Gastroesophageal sphincter (tissue), 3 donors: ENCODE measurements at regions not wholly inside any gene's neighbourhood (a gene's known extent, or its start where the extent isn't known, plus 50 kb on each side); places are given as distances from the start of the nearest gene placed in this dataset.

Experiments
- EP300 ChIP-seq: sonication (generic); formaldehyde crosslinking; IDR thresholded peaks from one replicate; pipeline ENCODE4 v1.6.1; 2017; ENCODE audit warnings: antibody characterized with exemption, mild to moderate bottlenecking
- POLR2A ChIP-seq, 2 donors: fragments of 450-650 bp; IDR thresholded peaks; one replicate each; pipeline ENCODE4 v1.6.1; 2017; ENCODE audit warnings: antibody characterized with exemption in 2 of 2, mild to moderate bottlenecking in 2 of 2, moderate library complexity in 1 of 2
- POLR2AphosphoS5 ChIP-seq: sonication (generic); formaldehyde crosslinking; IDR thresholded peaks from one replicate; pipeline ENCODE4 v1.6.1; 2017; ENCODE audit warnings: antibody characterized with exemption
- TF ChIP-seq, protein P1 (sequence below), 4 experiments: fragments of 200-600 bp in 2 of 4; fragments of 450-650 bp in 2 of 4; sonication (generic) in 1 of 4; IDR thresholded peaks; one replicate each; pipeline ENCODE4 v1.5.1; 2017 to 2019; ENCODE audit warnings: antibody characterized with exemption in 4 of 4, mild to moderate bottlenecking in 2 of 4, moderate library complexity in 2 of 4

DNA sequence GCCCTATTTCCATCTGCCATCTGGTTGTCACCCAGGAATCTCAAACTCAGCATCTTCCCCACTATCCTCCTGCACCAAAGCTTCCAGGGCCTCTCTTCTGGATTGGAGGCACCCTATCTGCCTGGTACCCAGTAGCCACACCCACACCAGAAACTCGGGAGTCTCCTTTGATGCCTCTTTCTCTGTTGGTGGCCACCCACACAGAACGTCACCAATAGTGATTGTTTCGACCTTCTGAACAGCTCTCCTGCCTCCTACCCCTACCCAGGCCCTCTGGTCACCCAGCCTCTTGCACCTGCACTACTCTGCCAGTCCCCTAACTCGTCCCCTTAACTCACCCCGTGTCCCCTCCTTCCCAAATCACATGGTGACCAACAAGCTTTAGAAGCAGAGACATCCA, 95.0 kb downstream of the IRF2BPL start:
- TF ChIP-seq POLR2AphosphoS5 = no peak
- TF ChIP-seq POLR2A (IDR thresholded peaks at IDR 0.05) = no peak
- TF ChIP-seq, protein P1, sequence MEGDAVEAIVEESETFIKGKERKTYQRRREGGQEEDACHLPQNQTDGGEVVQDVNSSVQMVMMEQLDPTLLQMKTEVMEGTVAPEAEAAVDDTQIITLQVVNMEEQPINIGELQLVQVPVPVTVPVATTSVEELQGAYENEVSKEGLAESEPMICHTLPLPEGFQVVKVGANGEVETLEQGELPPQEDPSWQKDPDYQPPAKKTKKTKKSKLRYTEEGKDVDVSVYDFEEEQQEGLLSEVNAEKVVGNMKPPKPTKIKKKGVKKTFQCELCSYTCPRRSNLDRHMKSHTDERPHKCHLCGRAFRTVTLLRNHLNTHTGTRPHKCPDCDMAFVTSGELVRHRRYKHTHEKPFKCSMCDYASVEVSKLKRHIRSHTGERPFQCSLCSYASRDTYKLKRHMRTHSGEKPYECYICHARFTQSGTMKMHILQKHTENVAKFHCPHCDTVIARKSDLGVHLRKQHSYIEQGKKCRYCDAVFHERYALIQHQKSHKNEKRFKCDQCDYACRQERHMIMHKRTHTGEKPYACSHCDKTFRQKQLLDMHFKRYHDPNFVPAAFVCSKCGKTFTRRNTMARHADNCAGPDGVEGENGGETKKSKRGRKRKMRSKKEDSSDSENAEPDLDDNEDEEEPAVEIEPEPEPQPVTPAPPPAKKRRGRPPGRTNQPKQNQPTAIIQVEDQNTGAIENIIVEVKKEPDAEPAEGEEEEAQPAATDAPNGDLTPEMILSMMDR (IDR thresholded peaks at IDR 0.05) = no peak
- TF ChIP-seq EP300 = no peak
